GM12878 (cell line): ENCODE measurements at regions not wholly inside any gene's neighbourhood (a gene's known extent, or its start where the extent isn't known, plus 50 kb on each side); places are given as distances from the start of the nearest gene placed in this dataset.

Source experiments
- ASH2L ChIP-seq: fragments of 300-600, 200-600 bp; sonication (generic); IDR thresholded peaks from 2 replicates; pipeline ENCODE4 v1.6.1; 2017; ENCODE audit warnings: low read depth, mild to moderate bottlenecking, borderline replicate concordance
- ATF2 ChIP-seq: IDR thresholded peaks from 2 replicates; pipeline ENCODE4 v1.6.1; 2012; ENCODE audit warnings: low read length, inconsistent platforms
- BCL11A ChIP-seq: IDR thresholded peaks from 2 replicates; pipeline ENCODE4 v1.6.1; 2011; ENCODE audit warnings: low read depth, low read length
- CBX5 ChIP-seq: sonication (generic); IDR thresholded peaks from 2 replicates; pipeline ENCODE4 v1.6.1; 2016; ENCODE audit warnings: low read depth, moderate library complexity, mild to moderate bottlenecking, inconsistent platforms
- CTCF ChIP-seq, 3 experiments: IDR thresholded peaks in 2 of 3; conservative IDR thresholded peaks in 1 of 3; 2 replicates each; pipeline ENCODE4 v1.5.1; 2011; ENCODE audit warnings: low read depth in 3 of 3, low read length in 3 of 3, mild to moderate bottlenecking in 3 of 3, control low read depth in 2 of 3, moderate library complexity in 2 of 3, inconsistent platforms in 1 of 3, mixed read lengths in 1 of 3; ENCODE audit not compliant: control insufficient read depth in 2 of 3, insufficient read depth in 1 of 3; ENCODE audit errors: extremely low read depth in 1 of 3
- FOXK2 ChIP-seq: fragments of 450-650 bp; IDR thresholded peaks from 2 replicates; pipeline ENCODE4 v1.6.1; 2017; ENCODE audit warnings: mild to moderate bottlenecking, moderate library complexity
- JUNB ChIP-seq: IDR thresholded peaks from 2 replicates; pipeline ENCODE4 v1.6.1; 2016; ENCODE audit warnings: antibody characterized with exemption, mild to moderate bottlenecking
- KDM1A ChIP-seq: fragments of 200-600 bp; sonication (generic); IDR thresholded peaks from 2 replicates; pipeline ENCODE4 v1.6.1; 2016; ENCODE audit warnings: borderline replicate concordance
- LARP7 ChIP-seq: fragments of 450-650 bp; IDR thresholded peaks from 2 replicates; pipeline ENCODE4 v1.6.1; 2017; ENCODE audit warnings: mild to moderate bottlenecking
- MEF2B ChIP-seq: fragments of 450-650 bp; IDR thresholded peaks from 2 replicates; pipeline ENCODE4 v1.6.1; 2018; ENCODE audit warnings: mild to moderate bottlenecking, moderate library complexity; ENCODE audit not compliant: partially characterized antibody, poor library complexity, severe bottlenecking
- MYB ChIP-seq: fragments of 150-350 bp; IDR thresholded peaks from 2 replicates; pipeline ENCODE4 v1.6.1; 2014; ENCODE audit warnings: mild to moderate bottlenecking, low read depth, low read length, borderline replicate concordance
- NFYA ChIP-seq: IDR thresholded peaks from 2 replicates; pipeline ENCODE4 v1.6.1; 2011; ENCODE audit warnings: low read depth, mild to moderate bottlenecking, low read length, improper control_type of control experiment, borderline replicate concordance
- NKRF ChIP-seq: fragments of 450-650 bp; conservative IDR thresholded peaks from 2 replicates; pipeline ENCODE4 v1.6.1; 2017; ENCODE audit warnings: mild to moderate bottlenecking, moderate library complexity
- PAX8 ChIP-seq: fragments of 450-650 bp; IDR thresholded peaks from 2 replicates; pipeline ENCODE4 v1.6.1; 2017; ENCODE audit warnings: mild to moderate bottlenecking, moderate library complexity
- RAD21 ChIP-seq: IDR thresholded peaks from 2 replicates; pipeline ENCODE4 v1.6.1; 2011; ENCODE audit warnings: mild to moderate bottlenecking, low read depth, low read length, moderate library complexity; ENCODE audit not compliant: insufficient read depth
- RAD51 ChIP-seq: fragments of 450-650 bp; IDR thresholded peaks from 2 replicates; pipeline ENCODE4 v1.6.1; 2016; ENCODE audit warnings: moderate library complexity, mild to moderate bottlenecking, inconsistent platforms
- SMAD1 ChIP-seq: fragments of 450-650 bp; IDR thresholded peaks from 2 replicates; pipeline ENCODE4 v1.6.1; 2018; ENCODE audit warnings: mild to moderate bottlenecking, low read depth; ENCODE audit not compliant: partially characterized antibody
- SMAD5 ChIP-seq: IDR thresholded peaks from 2 replicates; pipeline ENCODE4 v1.6.1; 2016; ENCODE audit warnings: antibody characterized with exemption, low read depth
- SPI1 ChIP-seq: IDR thresholded peaks from 2 replicates; pipeline ENCODE4 v1.6.1; 2011; ENCODE audit warnings: low read depth, mild to moderate bottlenecking, low read length, moderate library complexity, borderline replicate concordance; ENCODE audit not compliant: insufficient read depth
- SREBF2 ChIP-seq: IDR thresholded peaks from 2 replicates; pipeline ENCODE4 v1.6.1; 2012; ENCODE audit warnings: mild to moderate bottlenecking, low read length
- TAF1 ChIP-seq: IDR thresholded peaks from 2 replicates; pipeline ENCODE4 v1.6.1; 2011; ENCODE audit warnings: mild to moderate bottlenecking, low read depth, low read length, borderline replicate concordance
- TBL1XR1 ChIP-seq: IDR thresholded peaks from 2 replicates; pipeline ENCODE4 v1.6.1; 2012; ENCODE audit warnings: low read depth, low read length, improper control_type of control experiment
- WRNIP1 ChIP-seq: IDR thresholded peaks from 2 replicates; pipeline ENCODE4 v1.6.1; 2011; ENCODE audit warnings: low read depth, low read length, improper control_type of control experiment, borderline replicate concordance
- ZBTB40 ChIP-seq: fragments of 450-650 bp; IDR thresholded peaks from 2 replicates; pipeline ENCODE4 v1.6.1; 2016; ENCODE audit warnings: mild to moderate bottlenecking, moderate library complexity, borderline replicate concordance

- TF ChIP-seq ZBTB40, result no peak
- TF ChIP-seq LARP7, result no peak
- peak; percentile 81 for TF ChIP-seq SPI1
- no peak for TF ChIP-seq TAF1
- no peak for TF ChIP-seq KDM1A
- TF ChIP-seq JUNB, result peak; percentile 53
- TF ChIP-seq NFYA, result no peak
- no peak for TF ChIP-seq RAD21
- TF ChIP-seq RAD51, result no peak
- TF ChIP-seq TBL1XR1, result no peak
- no peak for TF ChIP-seq NKRF
- TF ChIP-seq CBX5, result no peak
- no peak for TF ChIP-seq FOXK2
- TF ChIP-seq SREBF2, result no peak
- no peak for TF ChIP-seq ATF2
- no peak for TF ChIP-seq ASH2L
- no peak for TF ChIP-seq SMAD1
- no peak for TF ChIP-seq PAX8
- no peak for TF ChIP-seq WRNIP1
- TF ChIP-seq CTCF (IDR thresholded peaks at IDR 0.05 in 2 of 3, conservative IDR thresholded peaks at IDR 0.05 in 1 of 3; ENCODE audit: control insufficient read depth in 2 of 3, extremely low read depth in 1 of 3, insufficient read depth in 1 of 3, low read depth in 3 of 3, low read length in 3 of 3), result no peak
- TF ChIP-seq MYB, result no peak
- TF ChIP-seq SMAD5, result no peak
- TF ChIP-seq BCL11A, result peak; percentile 63; the same call in 1 of the 2 replicates
- no peak for TF ChIP-seq MEF2B
Measured at GRCh38 chr14:76274324-76274723, 101.6 kb upstream of the ESRRB start (continued).
